OCI-LY3 (cell line): ENCODE measurements at regions not wholly inside any gene's neighbourhood (a gene's known extent, or its start where the extent isn't known, plus 50 kb on each side); places are given as distances from the start of the nearest gene placed in this dataset.
"Not testable (repeated sequence)": the region's sequence is repeated elsewhere in the genome, so short reads cannot be mapped to it uniquely, and the experiment has no call there.

ENCODE experiments used
- H2AFZ ChIP-seq: fragments of 200-600, 300-600 bp; shearing (Covaris generic); 2 replicates; pipeline ENCODE4 v1.6.0; 2014; ENCODE audit warnings: antibody characterized with exemption, low read depth, low read length
- H3K27ac ChIP-seq: fragments of 200-600, 300-600 bp; sonication (generic); 2 replicates; pipeline ENCODE4 v1.5.1; 2014; ENCODE audit warnings: mild to moderate bottlenecking, low read length, moderate library complexity, mixed read lengths
- H3K27me3 ChIP-seq: fragments of 200-600, 300-600 bp; sonication (generic); 2 replicates; pipeline ENCODE4 v1.6.1; 2014; ENCODE audit warnings: low read depth, low read length, mixed read lengths
- H3K36me3 ChIP-seq: fragments of 200-600, 300-600 bp; sonication (generic); replicated peaks from 2 replicates; pipeline ENCODE3; 2014; ENCODE audit warnings: low read depth, low read length, mixed read lengths
- H3K4me1 ChIP-seq: fragments of 300-600, 200-600 bp; sonication (generic); 2 replicates; pipeline ENCODE4 v1.6.1; 2014; ENCODE audit warnings: low read length, mixed read lengths
- H3K4me2 ChIP-seq: fragments of 200-600, 300-600 bp; sonication (generic); 2 replicates; pipeline ENCODE4 v1.6.1; 2014; ENCODE audit warnings: low read length, mixed read lengths
- H3K4me3 ChIP-seq: fragments of 300-600, 200-600 bp; sonication (generic); 2 replicates; pipeline ENCODE4 v1.5.1; 2014; ENCODE audit warnings: antibody characterized with exemption, mild to moderate bottlenecking, low read length, moderate library complexity
- H3K79me2 ChIP-seq: fragments of 300-600, 200-600 bp; shearing (Covaris generic); 2 replicates; pipeline ENCODE4 v1.6.1; 2014; ENCODE audit warnings: mild to moderate bottlenecking, low read length, mixed read lengths
- H3K9ac ChIP-seq: fragments of 300-600, 200-600 bp; shearing (Covaris generic); 2 replicates; pipeline ENCODE4 v1.6.0; 2014; ENCODE audit warnings: mild to moderate bottlenecking, low read length, moderate library complexity
- H3K9me3 ChIP-seq: fragments of 200-600, 300-600 bp; shearing (Covaris generic); 2 replicates; pipeline ENCODE4 v1.6.1; 2014; ENCODE audit warnings: low read length, mixed read lengths; ENCODE audit not compliant: insufficient read depth
- H4K20me1 ChIP-seq: fragments of 200-600, 300-600 bp; sonication (generic); 2 replicates; pipeline ENCODE4 v1.6.1; 2016; ENCODE audit warnings: low read length, mixed read lengths; ENCODE audit not compliant: insufficient read depth
- CTCF ChIP-seq: fragments of 200-600, 300-600 bp; sonication (generic); IDR thresholded peaks from 2 replicates; pipeline ENCODE4 v1.5.1; 2014; ENCODE audit warnings: antibody characterized with exemption, low read length, low read depth
- EZH2phosphoT487 ChIP-seq: fragments of 200-600 bp; shearing (Covaris generic); IDR thresholded peaks from 2 replicates; pipeline ENCODE4 v1.6.1; 2018; ENCODE audit warnings: antibody characterized with exemption, mixed run types, low read depth

- Histone ChIP-seq H3K9ac (no peak overlapping the region), H3K4me2 (no peak overlapping the region), H2AFZ (no peak overlapping the region), H3K27me3 (no peaks in the 10 kb centered on the region), H3K9me3 (no peaks in the 10 kb centered on the region), H3K4me3 (no peak overlapping the region), H3K4me1 (no peaks in the 10 kb centered on the region), H3K36me3 (no peaks in the 10 kb centered on the region), H3K27ac (no peak overlapping the region), H4K20me1 (no peaks in the 10 kb centered on the region), H3K79me2 (no peaks in the 10 kb centered on the region)
- TF ChIP-seq EZH2phosphoT487 (no peak), CTCF (no peak)
These were observed 162.0 kb downstream of the TEX36 start for GRCh38 chr10:125520968-125521367.

GRCh38 chr10:125518397-125518796, 164.6 kb downstream of the TEX36 start:
- H3K36me3 ChIP-seq, H3K4me2 ChIP-seq, H3K4me1 ChIP-seq, H3K9ac ChIP-seq, H4K20me1 ChIP-seq, H3K79me2 ChIP-seq, H3K4me3 ChIP-seq, H3K27ac ChIP-seq, H3K27me3 ChIP-seq, H3K9me3 ChIP-seq, H2AFZ ChIP-seq: not testable (repeated sequence)

- no peaks in the 10 kb centered on the region for H3K9me3 ChIP-seq
- no peaks in the 10 kb centered on the region for H3K79me2 ChIP-seq
- H3K27me3 ChIP-seq: no peaks in the 10 kb centered on the region
- no peak overlapping the region for H3K27ac ChIP-seq
- H3K4me1 ChIP-seq: no peaks in the 10 kb centered on the region
- H3K4me3 ChIP-seq: no peak overlapping the region
- no peak overlapping the region for H3K9ac ChIP-seq
- TF ChIP-seq EZH2phosphoT487 (no peak), CTCF (no peak)
- no peaks in the 10 kb centered on the region for H4K20me1 ChIP-seq
- no peak overlapping the region for H2AFZ ChIP-seq
- no peaks in the 10 kb centered on the region for H3K36me3 ChIP-seq
- H3K4me2 ChIP-seq: no peak overlapping the region
These were observed 167.4 kb downstream of the TEX36 start for GRCh38 chr10:125515571-125515970.

GRCh38 chr10:125514206-125515162, 168.5 kb downstream of the TEX36 start:
- H3K4me3 ChIP-seq: no peak overlapping the region
- no peaks in the 10 kb centered on the region for H3K4me1 ChIP-seq
- H3K79me2 ChIP-seq: no peaks in the 10 kb centered on the region
- H3K9me3 ChIP-seq: no peaks in the 10 kb centered on the region
- H3K27ac ChIP-seq: no peak overlapping the region
- no peak overlapping the region for H3K4me2 ChIP-seq
- no peaks in the 10 kb centered on the region for H3K27me3 ChIP-seq
- H4K20me1 ChIP-seq: no peaks in the 10 kb centered on the region
- no peak overlapping the region for H2AFZ ChIP-seq
- H3K9ac ChIP-seq: no peak overlapping the region
- no peaks in the 10 kb centered on the region for H3K36me3 ChIP-seq
- no peak for TF ChIP-seq CTCF
- no peak for TF ChIP-seq EZH2phosphoT487
